ENCODE measurements at regions not wholly inside any gene's neighbourhood (a gene's known extent, or its start where the extent isn't known, plus 50 kb on each side); places are given as distances from the start of the nearest gene placed in this dataset.

DNA sequence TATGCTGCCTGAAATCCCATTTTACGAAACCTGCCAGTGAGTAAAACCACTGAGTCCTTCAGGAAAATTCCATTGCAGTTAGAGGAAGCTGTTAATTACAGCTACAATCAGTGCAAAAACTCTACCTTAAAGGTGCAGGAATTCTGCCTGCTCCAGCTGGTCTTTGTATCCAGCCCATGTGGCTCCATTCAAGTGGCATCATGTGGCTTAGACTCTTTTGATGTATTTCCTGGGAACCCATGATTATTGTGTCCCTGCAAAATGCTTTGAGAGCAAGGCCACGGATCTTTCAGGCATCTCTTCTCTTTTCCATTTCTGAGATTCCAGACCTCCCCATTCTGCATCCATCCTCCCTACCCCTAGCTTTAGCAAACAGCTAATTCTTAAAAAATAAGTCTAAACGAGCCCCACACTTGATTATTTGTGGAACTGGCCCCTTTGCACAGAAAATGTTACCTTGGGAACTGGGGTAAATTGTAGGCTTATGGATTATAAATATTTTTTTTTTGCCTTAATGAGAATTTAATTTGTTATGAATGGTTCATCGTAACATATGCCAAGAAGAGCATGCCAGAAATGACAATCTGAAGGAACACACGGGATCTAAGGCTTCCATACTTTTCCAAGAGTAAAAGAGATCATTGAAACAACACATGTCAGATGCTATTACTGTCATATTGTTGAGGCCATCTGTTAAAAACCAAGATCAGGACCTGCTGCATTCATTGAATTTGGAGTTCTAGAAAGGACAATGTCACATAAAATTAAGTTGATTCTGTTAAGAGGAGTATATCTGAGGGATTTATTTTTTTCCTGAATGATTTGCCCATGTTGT, 144.6 kb downstream of the TPH2 start:
- CTCF ChIA-PET, result interaction anchor here (0.5 to 2.1 kb wide), 4 partner anchors 9 to 1546 kb away, joined by 3 to 7 read pairs (median 4); no protein-coding TSS in a partner anchor

DNA sequence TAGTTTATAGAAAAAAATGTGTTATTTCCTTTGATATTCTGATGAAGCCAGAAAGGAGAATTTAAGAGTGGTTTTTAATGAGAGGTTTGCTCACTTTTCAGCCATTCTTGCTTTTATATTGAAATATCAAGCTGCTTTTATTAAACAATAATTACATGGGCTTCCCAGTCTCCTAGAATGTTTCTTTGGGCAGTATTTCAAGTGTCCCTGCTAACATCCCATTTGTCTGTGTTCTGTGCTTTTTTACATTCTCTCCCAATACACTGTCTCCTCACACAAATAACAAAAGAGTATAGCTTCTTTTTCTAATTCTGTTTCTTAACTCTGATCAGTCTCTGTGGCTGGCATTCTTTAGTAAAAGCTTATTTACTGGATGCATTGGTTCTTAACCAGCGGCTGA, 145.4 kb downstream of the TPH2 start:
- ChIA-PET CTCF (interaction anchor here (2.1 kb wide), 1 partner anchor 8 kb away, joined by 7 read pairs; no protein-coding TSS in a partner anchor), POLR2A (no interaction called here)
- H3K36me3 ChIP-seq (ENCODE audit: control insufficient read depth, insufficient read depth, low read length), result no peaks in the 10 kb centered on the region
- 0 out of 2 replicates have a peak, but pooled peaks cover 1% of the 10 kb centered on the region for H3K27me3 ChIP-seq (ENCODE audit: control insufficient read depth, insufficient read depth, low read length)
- TF ChIP-seq, protein P1, sequence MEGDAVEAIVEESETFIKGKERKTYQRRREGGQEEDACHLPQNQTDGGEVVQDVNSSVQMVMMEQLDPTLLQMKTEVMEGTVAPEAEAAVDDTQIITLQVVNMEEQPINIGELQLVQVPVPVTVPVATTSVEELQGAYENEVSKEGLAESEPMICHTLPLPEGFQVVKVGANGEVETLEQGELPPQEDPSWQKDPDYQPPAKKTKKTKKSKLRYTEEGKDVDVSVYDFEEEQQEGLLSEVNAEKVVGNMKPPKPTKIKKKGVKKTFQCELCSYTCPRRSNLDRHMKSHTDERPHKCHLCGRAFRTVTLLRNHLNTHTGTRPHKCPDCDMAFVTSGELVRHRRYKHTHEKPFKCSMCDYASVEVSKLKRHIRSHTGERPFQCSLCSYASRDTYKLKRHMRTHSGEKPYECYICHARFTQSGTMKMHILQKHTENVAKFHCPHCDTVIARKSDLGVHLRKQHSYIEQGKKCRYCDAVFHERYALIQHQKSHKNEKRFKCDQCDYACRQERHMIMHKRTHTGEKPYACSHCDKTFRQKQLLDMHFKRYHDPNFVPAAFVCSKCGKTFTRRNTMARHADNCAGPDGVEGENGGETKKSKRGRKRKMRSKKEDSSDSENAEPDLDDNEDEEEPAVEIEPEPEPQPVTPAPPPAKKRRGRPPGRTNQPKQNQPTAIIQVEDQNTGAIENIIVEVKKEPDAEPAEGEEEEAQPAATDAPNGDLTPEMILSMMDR (IDR thresholded peaks at IDR 0.05; ENCODE audit: insufficient read depth, low read depth, low read length), result no peak
- H3K4me3 ChIP-seq (ENCODE audit: low read depth, low read length), result no peak overlapping the region
- DNase-seq (ENCODE audit: low read depth), result no peak

More for the DNA sequence above, 144.6 kb downstream of the TPH2 start:
- no peak overlapping the region for H3K4me3 ChIP-seq (ENCODE audit: low read depth, low read length)
- DNase-seq (ENCODE audit: low read depth), result no peak
- POLR2A ChIA-PET, result interaction anchor here (0.6 kb wide), 1 partner anchor 368 kb away, joined by 4 read pairs; no protein-coding TSS in a partner anchor
- 0 out of 2 replicates have a peak, but pooled peaks cover 1% of the 10 kb centered on the region for H3K27me3 ChIP-seq (ENCODE audit: control insufficient read depth, insufficient read depth, low read length)
- TF ChIP-seq, protein P1 (IDR thresholded peaks at IDR 0.05; ENCODE audit: insufficient read depth, low read depth, low read length), result no peak
- H3K36me3 ChIP-seq (ENCODE audit: control insufficient read depth, insufficient read depth, low read length), result no peaks in the 10 kb centered on the region

DNA sequence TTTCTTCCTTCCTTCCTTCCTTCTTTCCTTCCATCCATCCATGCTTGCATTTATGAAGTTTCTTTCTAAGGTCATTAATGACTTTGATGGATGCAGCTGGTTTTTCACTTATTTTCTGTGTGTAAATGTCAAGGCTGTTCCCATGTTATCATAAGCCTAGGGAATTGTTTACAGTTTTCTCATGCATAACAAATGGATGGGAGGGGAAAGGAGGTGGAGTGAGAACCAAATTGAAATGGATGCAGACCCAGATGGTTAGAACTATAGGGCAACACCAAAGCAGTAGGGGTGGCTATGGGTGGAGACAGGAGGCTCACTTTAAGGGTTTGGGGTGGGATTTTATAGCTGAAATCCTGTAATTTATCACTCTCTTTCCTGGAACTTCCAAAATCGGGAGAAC, 146.2 kb downstream of the TPH2 start:
- no peaks in the 10 kb centered on the region for H3K36me3 ChIP-seq (ENCODE audit: control insufficient read depth, insufficient read depth, low read length)
- POLR2A ChIA-PET, result no interaction called here
- no peak overlapping the region for H3K4me3 ChIP-seq (ENCODE audit: low read depth, low read length)
- H3K27me3 ChIP-seq (ENCODE audit: control insufficient read depth, insufficient read depth, low read length), result 0 out of 2 replicates have a peak, but pooled peaks cover 1% of the 10 kb centered on the region
- DNase-seq (ENCODE audit: low read depth), result no peak
- CTCF ChIA-PET, result interaction anchor here (2.1 kb wide), 1 partner anchor 7 kb away, joined by 7 read pairs; no protein-coding TSS in a partner anchor
- TF ChIP-seq, protein P1 (IDR thresholded peaks at IDR 0.05; ENCODE audit: insufficient read depth, low read depth, low read length), result no peak

DNA sequence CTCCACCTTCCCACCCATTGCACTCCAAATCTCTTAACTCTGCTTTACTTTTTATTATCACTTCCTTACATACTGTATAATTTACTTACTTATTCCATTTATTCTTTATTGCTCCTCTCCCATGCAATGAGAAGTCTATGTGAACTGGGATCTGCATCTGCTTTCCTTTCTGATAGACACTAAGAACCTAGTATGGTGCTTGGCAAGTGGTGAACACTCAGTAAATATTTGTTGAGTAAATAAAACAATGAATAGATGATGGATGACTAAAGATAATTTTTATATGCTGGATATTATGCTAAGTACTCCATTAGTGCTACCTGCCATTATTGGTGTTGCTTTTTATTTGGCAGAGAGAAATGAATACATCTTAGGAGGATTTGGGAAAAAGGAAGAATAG, 151.0 kb downstream of the TPH2 start:
- no peaks in the 10 kb centered on the region; the same call in 1 of the 2 replicates for H3K27me3 ChIP-seq (ENCODE audit: control insufficient read depth, insufficient read depth, low read length)
- no peaks in the 10 kb centered on the region for H3K36me3 ChIP-seq (ENCODE audit: control insufficient read depth, insufficient read depth, low read length)
- no peak overlapping the region for H3K4me3 ChIP-seq (ENCODE audit: low read depth, low read length)
- no peak for DNase-seq (ENCODE audit: low read depth)
- POLR2A ChIA-PET, result no interaction called here
- CTCF ChIA-PET, result no interaction called here
- TF ChIP-seq, protein P1 (IDR thresholded peaks at IDR 0.05; ENCODE audit: insufficient read depth, low read depth, low read length), result no peak

DNA sequence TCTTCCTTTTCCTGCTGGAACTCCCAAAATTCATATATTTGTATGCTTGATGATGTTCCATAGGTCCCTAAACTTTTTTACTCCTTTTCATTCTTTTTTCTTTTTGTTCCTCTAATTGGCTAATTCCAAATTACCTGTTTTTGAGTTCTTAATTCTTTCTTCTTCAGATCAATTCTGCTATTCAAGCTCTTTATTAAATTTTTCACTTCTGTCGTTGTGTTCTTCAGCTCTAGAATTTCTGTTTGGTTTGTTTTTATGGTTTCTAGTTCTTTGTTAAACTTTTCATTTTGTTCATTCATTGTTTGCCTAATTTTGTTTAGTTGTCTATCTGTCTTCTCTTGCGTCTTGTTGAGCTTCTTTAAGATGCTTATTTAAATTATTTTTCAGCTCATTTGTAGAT, 154.8 kb downstream of the TPH2 start:
- POLR2A ChIA-PET, result no interaction called here
- CTCF ChIA-PET, result no interaction called here

More for the DNA sequence above, 154.8 kb downstream of the TPH2 start:
- no peaks in the 10 kb centered on the region; the same call in 1 of the 2 replicates for H3K27me3 ChIP-seq (ENCODE audit: control insufficient read depth, insufficient read depth, low read length)
- no peaks in the 10 kb centered on the region for H3K36me3 ChIP-seq (ENCODE audit: control insufficient read depth, insufficient read depth, low read length)
- H3K4me3 ChIP-seq (ENCODE audit: low read depth, low read length), result no peak overlapping the region
- no peak for DNase-seq (ENCODE audit: low read depth)
- TF ChIP-seq, protein P1 (IDR thresholded peaks at IDR 0.05; ENCODE audit: insufficient read depth, low read depth, low read length), result no peak

Data from BJ (cell line).